Upper lobe of left lung (tissue), 6 donors: ENCODE measurements at regions not wholly inside any gene's neighbourhood (a gene's known extent, or its start where the extent isn't known, plus 50 kb on each side); places are given as distances from the start of the nearest gene placed in this dataset.

ENCODE experiments used
- ATAC-seq, 2 donors: fragments of 200-7000 bp; cut with Tn5 transposase; one replicate each; pipeline ENCODE4 v1.9.1; 2022; ENCODE audit warnings: mild to moderate bottlenecking in 2 of 2, moderate library complexity in 2 of 2; ENCODE audit not compliant: low FRiP score in 2 of 2
- DNase-seq, 2 donors: peaks; one replicate each; pipeline ENCODE4 v3.0.0-alpha.2; 2019 to 2020
- H3K27ac ChIP-seq, 4 donors: fragments of 200-600 bp; sonication (generic); one replicate each; pipeline ENCODE4 v1.5.1; 2016 to 2019
- H3K27me3 ChIP-seq, 4 donors: fragments of 200-600 bp; sonication (generic); one replicate each; pipeline ENCODE4 v1.5.1; 2017 to 2019
- H3K36me3 ChIP-seq, 4 donors: fragments of 200-600 bp; sonication (generic); one replicate each; pipeline ENCODE4 v1.5.1; 2016 to 2019
- H3K4me1 ChIP-seq, 4 donors: fragments of 200-600 bp; sonication (generic); one replicate each; pipeline ENCODE4 v1.5.1; 2018 to 2019
- H3K4me3 ChIP-seq, 4 donors: fragments of 200-600 bp; sonication (generic); one replicate each; pipeline ENCODE4 v1.5.1; 2017 to 2019; ENCODE audit warnings: mild to moderate bottlenecking in 2 of 4, moderate library complexity in 1 of 4
- H3K9me3 ChIP-seq, 4 donors: fragments of 200-600 bp; sonication (generic); one replicate each; pipeline ENCODE4 v1.5.1; 2018 to 2019
- EP300 ChIP-seq, 4 donors: sonication (generic); formaldehyde crosslinking; IDR thresholded peaks; one replicate each; pipeline ENCODE4 v1.5.1; 2017; ENCODE audit warnings: antibody characterized with exemption in 4 of 4, control low read depth in 2 of 4
- POLR2A ChIP-seq, 4 donors: fragments of 450-650 bp; IDR thresholded peaks; one replicate each; pipeline ENCODE4 v1.5.1; 2016 to 2017; ENCODE audit warnings: antibody characterized with exemption in 4 of 4, mild to moderate bottlenecking in 2 of 4
- POLR2AphosphoS5 ChIP-seq, 2 donors: sonication (generic); formaldehyde crosslinking; IDR thresholded peaks; one replicate each; pipeline ENCODE4 v1.5.1; 2017; ENCODE audit warnings: antibody characterized with exemption in 2 of 2
- WGBS, 2 donors: methylation state at CpG; one replicate each; pipeline ENCODE4 v1.1.5; 2017 to 2018; 5-methylcytosine and 5-hydroxymethylcytosine counted together
- TF ChIP-seq, protein P1 (sequence below), 6 experiments: fragments of 450-650 bp in 4 of 6; fragments of 200-600 bp in 2 of 6; sonication (generic) in 2 of 6; IDR thresholded peaks; one replicate each; pipeline ENCODE4 v1.5.1; 2016 to 2019; ENCODE audit warnings: antibody characterized with exemption in 6 of 6
- donor health status: DM: no; HTN: no; CAD: no; lungs with moderate emphysema.
- donor health status: DM: no; HTN: yes; CAD: no; lungs with severe emphysema.

DNA sequence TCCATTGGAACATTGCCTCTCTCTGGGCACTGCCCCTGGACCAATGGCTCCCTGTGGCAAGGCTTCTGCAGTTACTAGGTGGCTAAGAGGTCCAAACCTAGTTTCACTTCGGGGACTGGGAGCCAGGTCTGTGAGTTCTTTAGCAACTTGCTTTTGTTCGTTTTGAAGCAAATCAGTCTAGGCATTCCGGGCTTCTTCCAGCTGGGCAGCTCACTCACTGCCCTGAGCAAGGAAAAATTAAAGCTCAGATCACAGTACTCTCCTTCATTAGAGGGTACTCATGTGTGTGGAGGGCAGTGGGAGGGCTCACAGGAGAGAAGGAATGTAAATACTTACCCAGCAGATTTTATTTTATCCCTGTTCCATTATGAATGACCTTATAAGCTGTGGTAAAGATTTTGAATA is 80.3 kb downstream of the SPP2 start:
- Histone ChIP-seq H3K36me3 (no peaks in the 10 kb centered on the region), H3K27me3 (no peaks in the 10 kb centered on the region), H3K4me3 (peak overlapping the region in 1 of 4 donors; percentile 15), H3K9me3 (no peaks in the 10 kb centered on the region), H3K4me1 (peaks cover 0 to 10% (median 2%) of the 10 kb centered on the region in 4 donors), H3K27ac (no peak overlapping the region)
- no peak for TF ChIP-seq EP300 (IDR thresholded peaks at IDR 0.05)
- TF ChIP-seq POLR2A (IDR thresholded peaks at IDR 0.05), result peak in 1 of 4 donors; percentile 9
- 57 to 71% methylated on average over 3 of the region's 3 CpGs for WGBS, 2 donors
- ATAC-seq (no peak), DNase-seq (no peak)

DNA sequence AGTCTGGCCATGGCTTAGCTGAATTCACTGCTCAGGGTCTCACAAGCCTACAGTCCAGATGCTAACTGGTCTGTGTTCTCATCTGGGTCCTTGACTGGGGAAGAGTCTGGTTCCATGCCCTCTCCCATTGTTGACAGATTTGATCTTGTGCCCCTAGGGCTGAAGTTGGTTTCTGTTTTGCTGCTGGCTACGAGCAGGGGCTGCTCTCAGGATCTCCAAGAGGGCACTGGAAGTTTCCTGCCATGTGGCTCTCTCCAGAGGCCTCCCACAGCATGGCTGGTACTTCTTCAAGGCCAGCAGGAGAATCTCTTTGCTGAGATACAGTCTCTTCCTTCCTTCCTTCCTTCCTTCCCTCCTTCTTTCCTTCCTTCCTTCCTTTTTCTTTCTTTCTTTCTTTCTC is 78.1 kb downstream of the SPP2 start:
- no peak for TF ChIP-seq EP300 (IDR thresholded peaks at IDR 0.05)
- TF ChIP-seq POLR2AphosphoS5 (IDR thresholded peaks at IDR 0.05), result no peak
- no peak for TF ChIP-seq POLR2A (IDR thresholded peaks at IDR 0.05)
- TF ChIP-seq, protein P1, sequence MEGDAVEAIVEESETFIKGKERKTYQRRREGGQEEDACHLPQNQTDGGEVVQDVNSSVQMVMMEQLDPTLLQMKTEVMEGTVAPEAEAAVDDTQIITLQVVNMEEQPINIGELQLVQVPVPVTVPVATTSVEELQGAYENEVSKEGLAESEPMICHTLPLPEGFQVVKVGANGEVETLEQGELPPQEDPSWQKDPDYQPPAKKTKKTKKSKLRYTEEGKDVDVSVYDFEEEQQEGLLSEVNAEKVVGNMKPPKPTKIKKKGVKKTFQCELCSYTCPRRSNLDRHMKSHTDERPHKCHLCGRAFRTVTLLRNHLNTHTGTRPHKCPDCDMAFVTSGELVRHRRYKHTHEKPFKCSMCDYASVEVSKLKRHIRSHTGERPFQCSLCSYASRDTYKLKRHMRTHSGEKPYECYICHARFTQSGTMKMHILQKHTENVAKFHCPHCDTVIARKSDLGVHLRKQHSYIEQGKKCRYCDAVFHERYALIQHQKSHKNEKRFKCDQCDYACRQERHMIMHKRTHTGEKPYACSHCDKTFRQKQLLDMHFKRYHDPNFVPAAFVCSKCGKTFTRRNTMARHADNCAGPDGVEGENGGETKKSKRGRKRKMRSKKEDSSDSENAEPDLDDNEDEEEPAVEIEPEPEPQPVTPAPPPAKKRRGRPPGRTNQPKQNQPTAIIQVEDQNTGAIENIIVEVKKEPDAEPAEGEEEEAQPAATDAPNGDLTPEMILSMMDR (IDR thresholded peaks at IDR 0.05), result no peak
- H3K27me3 ChIP-seq, result no peaks in the 10 kb centered on the region
- no peak for ATAC-seq
- 54 to 75% methylated on average over 1 of the region's 1 CpG for WGBS, 2 donors
- no peaks in the 10 kb centered on the region for H3K9me3 ChIP-seq
- H3K4me1 ChIP-seq, result peaks cover 0 to 5% (median 0%) of the 10 kb centered on the region in 4 donors
- H3K4me3 ChIP-seq, result no peak overlapping the region
- H3K27ac ChIP-seq, result no peak overlapping the region
- DNase-seq, result no peak
- H3K36me3 ChIP-seq, result no peaks in the 10 kb centered on the region
